NCI-H774 (cell line): ENCODE measurements at regions not wholly inside any gene's neighbourhood (a gene's known extent, or its start where the extent isn't known, plus 50 kb on each side); places are given as distances from the start of the nearest gene placed in this dataset.

Source experiments
- DNase-seq: peaks from one replicate; lab custom pipeline; 2025; lab: John Stamatoyannopoulos, UW

DNA sequence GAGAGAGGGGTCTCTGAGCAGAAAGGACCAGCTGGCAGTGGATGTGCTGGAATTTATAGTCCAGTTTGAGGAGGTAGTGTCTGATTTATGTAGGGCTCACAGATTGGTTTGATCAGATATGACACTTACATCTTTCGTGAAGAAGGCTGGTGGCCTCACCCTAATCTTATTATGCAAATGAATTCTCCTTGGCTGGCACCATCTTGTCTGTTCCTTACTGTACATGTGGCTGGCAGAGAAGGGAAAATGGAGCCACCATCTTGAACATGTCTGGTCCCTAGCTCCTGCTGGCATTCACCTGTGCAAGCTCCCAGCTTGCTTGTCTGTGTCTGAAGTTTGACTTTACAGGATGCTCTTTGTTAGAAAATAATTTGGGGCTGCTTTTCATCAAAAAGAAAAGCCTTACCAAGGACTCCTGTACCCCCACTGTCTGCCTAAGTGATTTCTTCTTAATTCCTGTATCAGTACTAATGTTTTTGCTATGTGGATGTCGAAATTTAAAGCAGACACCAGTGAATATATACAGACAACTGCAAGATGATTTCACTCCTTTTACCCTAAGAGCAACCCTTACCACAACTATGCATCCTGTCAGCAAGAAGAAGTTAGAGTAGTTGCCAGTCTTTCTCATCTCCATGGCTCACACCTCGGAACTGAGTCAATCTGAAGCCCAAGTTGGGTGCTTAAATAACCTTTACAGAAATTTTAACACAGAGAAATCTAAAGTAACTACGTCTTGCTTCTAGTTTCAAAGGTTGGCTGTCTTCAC lies 322.0 kb upstream of the SEMA3D start:
- no peak for DNase-seq

- DNase-seq = no peak
Observed at GRCh38 chr7:85498031-85498430, 311.2 kb upstream of the SEMA3D start.

DNA sequence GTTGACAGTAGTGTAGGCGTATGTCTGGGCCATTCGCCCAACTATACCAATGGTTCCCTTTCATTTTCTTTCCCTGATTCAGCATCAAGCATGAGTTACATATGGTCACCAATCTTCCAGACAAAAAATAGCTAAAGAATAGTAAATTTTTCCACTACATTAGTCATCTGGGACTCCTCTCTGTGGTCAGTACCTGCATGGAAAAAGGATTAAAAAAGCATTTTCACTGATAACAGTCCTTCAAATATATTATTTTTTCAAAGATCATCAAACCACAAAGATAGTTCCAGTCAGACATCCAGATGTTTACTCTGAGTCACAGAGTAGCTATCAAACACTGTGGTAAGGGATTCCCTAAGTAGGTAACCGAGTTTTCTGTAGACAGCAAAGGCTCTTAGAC lies 302.6 kb upstream of the SEMA3D start:
- no peak for DNase-seq

- DNase-seq = no peak
Observed at GRCh38 chr7:85488406-85488805, 301.6 kb upstream of the SEMA3D start.

DNA sequence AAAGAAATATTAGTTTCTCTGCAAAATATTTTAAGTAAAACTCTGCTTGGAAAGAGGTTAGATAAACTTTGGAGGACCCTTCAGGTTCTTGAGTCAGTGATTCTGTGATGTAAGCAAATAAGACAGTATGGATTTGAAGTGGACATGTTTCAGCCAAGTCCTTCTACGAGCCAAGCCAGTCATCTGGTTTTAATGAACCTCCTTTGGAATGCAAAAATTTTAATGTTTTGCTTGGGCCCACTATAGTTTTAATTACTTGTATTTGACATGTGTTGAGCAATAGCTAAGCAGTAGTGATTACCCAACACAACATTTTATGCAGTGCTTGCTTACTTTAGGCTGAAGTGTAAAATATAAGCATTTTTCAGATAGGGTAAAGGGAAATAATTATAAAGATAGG lies 296.3 kb upstream of the SEMA3D start:
- DNase-seq = no peak

DNA sequence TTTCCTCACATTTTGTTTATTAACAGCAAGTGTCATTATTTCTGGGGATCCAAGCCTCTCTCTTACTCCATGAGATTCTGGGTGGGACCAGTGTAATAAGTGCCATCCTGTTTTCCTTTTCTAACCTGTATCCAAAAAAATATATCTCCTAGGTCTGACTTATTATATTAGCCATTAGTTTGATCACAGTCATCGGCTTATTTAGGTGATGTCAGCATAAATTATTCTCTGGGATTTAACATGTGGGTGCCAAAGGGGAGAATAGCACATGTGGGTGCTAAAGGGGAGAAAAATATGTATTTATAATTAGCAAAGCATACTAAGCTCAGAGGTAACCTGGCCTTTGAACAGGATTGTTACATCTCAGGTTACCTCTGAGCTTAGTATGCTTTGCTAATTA lies 293.8 kb upstream of the SEMA3D start:
- no peak for DNase-seq

- no peak for DNase-seq
Observed at GRCh38 chr7:85479918-85480643, 293.2 kb upstream of the SEMA3D start.

DNA sequence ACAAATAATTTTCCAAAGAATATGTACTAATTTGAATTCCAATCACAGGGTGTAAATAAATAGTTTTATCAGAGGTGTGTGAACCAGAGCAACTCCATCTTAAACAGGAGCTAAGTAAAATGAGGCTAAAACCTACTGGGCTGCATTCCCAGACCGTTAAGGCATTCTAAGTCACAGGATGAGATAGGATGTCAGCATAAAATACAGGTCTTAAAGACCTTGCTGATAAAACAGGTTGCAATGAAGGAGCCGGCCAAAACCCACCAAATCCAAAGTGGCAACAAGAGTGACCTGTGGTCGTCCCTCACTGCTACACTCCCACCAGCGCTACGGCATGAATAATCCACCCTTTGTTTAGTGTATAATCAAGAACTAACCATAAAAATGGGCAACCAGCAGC lies 291.7 kb upstream of the SEMA3D start:
- no peak for DNase-seq

GRCh38 chr7:85475476-85475875 lies 288.6 kb upstream of the SEMA3D start:
- DNase-seq = no peak

GRCh38 chr7:85475071-85475470 lies 288.2 kb upstream of the SEMA3D start:
- DNase-seq = no peak

- no peak for DNase-seq
Observed at GRCh38 chr7:85474234-85474633, 287.4 kb upstream of the SEMA3D start.

- no peak for DNase-seq
Observed at GRCh38 chr7:85471740-85472139, 284.9 kb upstream of the SEMA3D start.

GRCh38 chr7:85471307-85471706 lies 284.5 kb upstream of the SEMA3D start:
- DNase-seq = no peak

DNA sequence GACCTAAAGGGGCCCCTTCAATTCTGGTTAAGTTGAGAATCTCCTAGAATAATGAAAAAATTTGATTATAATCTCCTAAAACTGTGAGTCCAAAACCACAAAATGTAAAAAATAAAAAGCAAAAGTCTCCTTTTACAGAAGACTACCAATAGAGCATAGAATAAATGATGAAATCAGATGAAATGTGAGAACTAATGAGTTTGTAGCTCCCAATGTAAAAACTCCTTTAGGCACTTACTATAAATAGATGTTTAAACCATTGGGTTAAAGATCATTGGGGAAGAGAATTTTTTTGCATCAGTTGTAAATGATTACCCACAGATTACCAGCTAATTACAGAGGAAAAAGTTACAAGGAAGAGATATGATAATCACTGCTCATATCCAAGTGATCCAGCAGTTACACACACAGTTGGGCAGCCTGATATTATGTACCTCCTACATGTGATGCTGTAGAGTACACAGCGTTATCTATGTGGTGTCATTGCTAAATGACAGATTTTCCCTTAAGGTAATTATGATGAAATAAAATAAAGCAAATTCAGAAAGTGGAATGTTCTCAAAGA lies 282.7 kb upstream of the SEMA3D start:
- DNase-seq = no peak

- DNase-seq = no peak
Observed at GRCh38 chr7:85464042-85464651, 277.3 kb upstream of the SEMA3D start.

DNA sequence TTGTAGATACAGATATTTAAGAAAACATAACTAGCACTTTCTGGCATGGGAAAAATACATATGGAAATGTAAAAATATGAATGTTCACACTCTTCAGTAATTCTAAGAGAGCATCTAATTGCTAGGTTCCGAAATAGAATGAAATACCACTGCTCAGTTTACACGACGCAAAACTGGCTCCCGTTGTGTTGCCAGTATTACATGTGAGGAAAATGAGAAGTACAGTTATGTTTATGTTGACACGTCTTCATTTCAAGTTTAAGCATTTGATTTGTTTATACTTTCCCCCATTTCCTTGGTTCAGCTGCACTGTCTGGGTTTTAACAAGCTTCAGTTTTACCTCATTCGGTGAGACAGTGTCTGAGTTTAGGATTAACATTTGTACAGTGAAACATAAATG lies 275.8 kb upstream of the SEMA3D start:
- DNase-seq = no peak

GRCh38 chr7:85457911-85458310 lies 271.1 kb upstream of the SEMA3D start:
- DNase-seq = no peak

DNA sequence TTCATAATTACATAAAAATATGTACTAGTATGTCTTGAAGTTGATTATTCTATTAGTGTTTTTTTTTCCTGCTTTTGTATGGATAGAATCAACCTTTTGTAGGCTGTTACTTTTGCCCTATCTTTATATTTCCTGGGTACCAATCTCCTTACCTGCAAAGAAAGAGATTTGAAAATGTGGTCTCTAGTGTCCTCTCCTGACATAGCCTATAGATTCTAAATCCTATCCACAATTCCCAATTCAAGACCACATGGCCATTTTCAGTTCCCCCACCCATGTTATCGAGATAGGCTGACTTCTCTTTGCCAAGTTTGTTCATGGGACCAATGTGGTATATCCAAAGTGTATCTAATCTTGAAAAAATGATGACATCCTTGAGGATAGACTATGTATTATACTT lies 269.4 kb upstream of the SEMA3D start:
- no peak for DNase-seq

DNA sequence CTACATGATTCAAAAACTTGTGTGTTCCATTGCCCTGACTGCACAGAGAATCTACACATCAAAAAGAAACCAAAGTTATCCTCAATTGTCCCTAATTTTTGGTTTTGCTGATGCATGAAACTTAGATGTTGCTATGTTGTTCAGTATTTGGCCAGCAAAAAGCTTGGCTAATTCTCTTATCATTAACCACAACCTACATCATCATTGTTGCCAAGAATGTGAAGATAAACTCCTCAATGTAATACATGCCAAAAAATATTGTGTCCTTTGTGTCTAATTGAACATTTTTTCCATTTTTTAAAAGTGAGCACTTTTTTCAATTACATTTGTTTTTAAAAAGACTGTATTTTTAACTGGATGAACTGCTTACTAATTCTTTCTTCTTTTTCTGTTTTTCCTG lies 268.0 kb upstream of the SEMA3D start:
- DNase-seq = no peak

- no peak for DNase-seq
Observed at GRCh38 chr7:85452674-85453073, 265.8 kb upstream of the SEMA3D start.

GRCh38 chr7:85449478-85449877 lies 262.6 kb upstream of the SEMA3D start:
- no peak for DNase-seq

- DNase-seq = no peak
Observed at GRCh38 chr7:85447004-85447403, 260.1 kb upstream of the SEMA3D start.

- DNase-seq = no peak
Observed at GRCh38 chr7:85426487-85426960, 239.7 kb upstream of the SEMA3D start.
